GM12874 (cell line): ENCODE measurements at regions not wholly inside any gene's neighbourhood (a gene's known extent, or its start where the extent isn't known, plus 50 kb on each side); places are given as distances from the start of the nearest gene placed in this dataset.

Experiments used
- CTCF ChIP-seq: IDR thresholded peaks from 2 replicates; pipeline ENCODE4 v1.5.1; 2011; ENCODE audit warnings: low read depth, mild to moderate bottlenecking, control low read depth, low read length, moderate library complexity; ENCODE audit not compliant: insufficient read depth

GRCh38 chr2:16205631-16206030 lies 265.3 kb downstream of the MYCN start:
- no peak for TF ChIP-seq CTCF

- no peak for TF ChIP-seq CTCF
Observed at GRCh38 chr2:16204886-16205620, 264.7 kb downstream of the MYCN start.

- no peak for TF ChIP-seq CTCF
Observed at GRCh38 chr2:16204251-16204650, 263.9 kb downstream of the MYCN start.

- no peak for TF ChIP-seq CTCF
Observed at GRCh38 chr2:16203691-16204090, 263.3 kb downstream of the MYCN start.

- TF ChIP-seq CTCF = no peak
Observed at GRCh38 chr2:16203069-16203468, 262.7 kb downstream of the MYCN start.

- no peak for TF ChIP-seq CTCF
Observed at GRCh38 chr2:16202266-16203020, 262.1 kb downstream of the MYCN start.

GRCh38 chr2:16201848-16202247 lies 261.5 kb downstream of the MYCN start:
- no peak for TF ChIP-seq CTCF
